NCI-H1105 (cell line): ENCODE measurements at regions not wholly inside any gene's neighbourhood (a gene's known extent, or its start where the extent isn't known, plus 50 kb on each side); places are given as distances from the start of the nearest gene placed in this dataset.

ENCODE experiments used
- DNase-seq: peaks from one replicate; lab custom pipeline; 2025; lab: John Stamatoyannopoulos, UW

DNA sequence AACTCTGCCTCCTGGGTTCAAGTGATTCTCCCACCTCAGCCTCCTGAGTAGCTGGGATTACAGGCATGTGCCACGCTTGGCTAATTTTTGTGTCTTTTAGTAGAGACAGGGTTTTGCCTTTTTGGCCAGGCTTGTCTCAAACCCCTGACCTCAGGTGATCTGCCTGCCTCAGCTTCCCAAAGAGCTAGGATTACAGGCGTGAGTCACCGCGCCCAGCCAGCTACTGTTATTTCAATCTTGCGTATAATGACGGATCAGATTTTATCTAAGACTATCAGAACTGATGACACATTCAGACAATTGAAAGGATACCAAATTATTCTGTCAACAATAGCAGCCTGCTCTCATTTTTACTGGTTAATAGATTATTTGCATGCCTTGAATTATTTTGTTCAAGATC, 612.2 kb downstream of the ZIC1 start:
- DNase-seq: no peak

DNA sequence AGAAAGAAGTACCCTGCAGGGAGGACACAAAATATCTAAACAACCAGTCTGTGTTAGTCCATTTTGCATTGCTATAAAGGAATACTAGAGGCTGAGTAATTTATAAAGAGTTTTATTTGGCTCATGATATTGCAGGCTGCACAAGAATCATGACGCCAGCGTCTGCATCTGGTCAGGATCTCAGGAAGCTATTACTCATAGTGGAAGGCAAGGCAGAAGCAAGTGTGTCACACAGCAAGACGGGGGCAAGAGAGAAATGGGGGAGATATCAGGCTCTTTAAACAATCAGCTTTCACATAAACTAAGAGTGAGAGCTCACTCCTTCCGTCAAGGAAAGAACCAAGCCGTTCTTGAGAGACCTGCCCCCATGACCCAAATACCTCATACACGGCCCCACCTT, 614.8 kb downstream of the ZIC1 start:
- DNase-seq: no peak

GRCh38 chr3:148026009-148026588, 616.9 kb downstream of the ZIC1 start:
- DNase-seq: no peak

- no peak for DNase-seq
Observed at GRCh38 chr3:148030975-148031374, 621.8 kb downstream of the ZIC1 start.

DNA sequence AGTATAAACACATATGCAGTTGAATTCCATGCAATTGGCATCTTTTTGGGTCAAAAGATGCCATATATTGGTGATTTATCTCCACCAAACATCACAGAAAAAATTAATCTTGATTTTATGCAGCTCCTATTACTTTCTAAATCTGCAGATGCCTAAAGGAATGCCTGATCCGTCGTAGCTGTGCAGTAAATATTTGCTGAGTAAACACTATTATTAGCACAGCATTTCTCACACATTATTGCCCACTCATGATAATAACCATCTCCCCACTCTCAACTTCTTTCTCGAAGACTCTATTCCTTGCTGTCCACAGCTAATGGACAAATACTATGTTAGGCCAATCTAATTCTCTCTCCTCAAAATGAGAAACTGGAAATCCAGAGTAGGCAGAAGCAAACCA, 625.2 kb downstream of the ZIC1 start:
- DNase-seq: no peak

- peak; percentile 4 for DNase-seq
Observed at GRCh38 chr3:148036331-148036876, 627.2 kb downstream of the ZIC1 start.

GRCh38 chr3:148042663-148043445, 633.7 kb downstream of the ZIC1 start:
- peak; percentile 17 for DNase-seq

GRCh38 chr3:148044151-148044550, 635.0 kb downstream of the ZIC1 start:
- no peak for DNase-seq

DNA sequence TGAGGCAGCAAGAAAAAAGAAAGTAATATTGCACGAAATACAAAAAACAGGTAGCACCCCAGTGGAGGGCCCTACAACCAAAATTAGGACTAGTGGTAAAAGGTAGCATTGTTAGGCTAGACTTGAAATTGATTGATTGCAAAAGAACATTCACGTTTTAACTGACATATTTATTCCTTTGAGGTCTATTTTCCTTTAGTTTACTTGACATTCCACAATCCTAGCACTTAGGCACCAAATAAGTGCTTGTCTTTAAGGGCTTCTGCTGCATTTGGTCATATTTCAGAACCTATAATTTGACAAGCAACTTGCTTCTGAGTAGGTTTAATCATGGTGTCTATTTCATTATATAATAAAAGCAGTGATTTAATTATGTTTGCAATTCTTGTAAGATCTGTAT, 642.7 kb upstream of the AGTR1 start:
- DNase-seq: no peak

- peak; percentile 92 for DNase-seq
Observed at GRCh38 chr3:148062590-148062989, 635.1 kb upstream of the AGTR1 start.

DNA sequence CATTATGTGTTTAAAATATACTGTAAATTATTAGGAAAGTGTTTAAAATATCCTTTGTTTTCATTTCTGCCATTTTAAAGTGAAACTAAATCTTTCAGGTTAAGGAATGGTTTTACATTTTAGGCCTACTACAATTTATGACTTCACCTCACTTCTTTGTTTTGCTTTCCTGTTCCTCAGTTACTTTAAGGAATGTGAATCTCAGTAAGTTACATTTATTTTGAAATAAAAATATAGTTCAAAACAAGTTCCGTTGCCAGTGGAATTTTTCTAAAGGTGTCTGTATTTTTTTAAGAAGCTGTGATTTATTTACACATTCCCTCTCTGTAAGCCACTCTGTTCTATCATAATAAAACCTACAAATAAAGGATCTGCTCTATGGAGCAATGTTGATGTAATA, 630.9 kb upstream of the AGTR1 start:
- DNase-seq: no peak

- DNase-seq: peak; percentile 4
Observed at GRCh38 chr3:148068466-148068865, 629.2 kb upstream of the AGTR1 start.

- no peak for DNase-seq
Observed at GRCh38 chr3:148070041-148070440, 627.7 kb upstream of the AGTR1 start.

DNA sequence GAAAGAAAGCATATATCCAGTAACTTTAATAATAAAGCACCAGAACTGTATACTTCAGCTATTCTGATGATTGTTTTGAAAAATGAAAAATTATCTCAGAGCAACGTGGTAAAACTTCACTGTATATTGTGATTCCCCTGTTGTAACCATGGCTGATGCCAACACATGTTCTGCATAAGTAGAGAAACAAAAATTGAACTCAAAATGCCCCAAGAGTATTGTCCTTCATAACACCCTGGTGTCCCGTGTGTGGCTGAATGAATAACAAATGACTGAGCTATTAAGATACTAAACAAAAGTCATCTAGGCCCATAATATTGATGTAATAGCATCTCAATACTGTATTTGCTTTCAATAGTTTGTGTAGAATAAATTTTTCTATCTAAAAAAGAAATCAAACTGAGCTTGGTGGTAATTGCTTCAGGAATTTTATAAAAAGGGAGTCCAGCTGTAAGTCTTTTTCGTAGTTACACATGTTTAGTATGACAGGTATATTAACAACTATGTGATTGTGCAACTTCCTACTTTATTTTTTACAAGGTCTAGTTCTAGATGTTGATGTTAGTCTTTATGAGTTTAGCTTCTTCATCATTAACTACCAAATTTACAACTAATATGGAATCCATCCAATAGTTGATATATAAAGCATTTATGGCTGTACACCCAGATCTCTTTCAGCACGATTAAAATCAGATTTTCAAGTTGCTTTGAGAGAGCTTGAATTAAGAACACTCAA, 623.8 kb upstream of the AGTR1 start:
- no peak for DNase-seq

- peak; percentile 87 for DNase-seq
Observed at GRCh38 chr3:148074946-148075345, 622.8 kb upstream of the AGTR1 start.

- DNase-seq: peak; percentile 19
Observed at GRCh38 chr3:148075771-148076716, 621.7 kb upstream of the AGTR1 start.

GRCh38 chr3:148077318-148077923, 620.3 kb upstream of the AGTR1 start:
- DNase-seq: peak; percentile 16

GRCh38 chr3:148077965-148078364, 619.7 kb upstream of the AGTR1 start:
- DNase-seq: no peak

GRCh38 chr3:148078658-148079057, 619.0 kb upstream of the AGTR1 start:
- no peak for DNase-seq

DNA sequence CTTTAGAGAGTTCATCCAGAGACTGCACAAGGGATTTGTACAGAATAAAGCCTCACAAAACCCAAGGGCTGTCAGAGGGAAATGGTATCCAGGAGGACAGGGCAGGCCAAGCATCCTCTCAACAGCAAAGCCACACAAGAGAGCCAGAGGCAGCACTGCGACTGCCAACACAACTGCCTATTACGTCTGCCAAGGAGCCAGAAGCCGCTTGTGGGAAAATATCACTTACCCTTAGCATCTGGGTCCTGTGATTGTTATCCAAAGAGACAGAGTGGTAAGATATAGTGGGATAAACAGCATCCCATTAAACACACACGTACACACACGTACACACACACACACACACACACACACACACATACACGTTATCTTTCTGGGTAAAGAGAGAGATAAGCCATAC, 618.3 kb upstream of the AGTR1 start:
- no peak for DNase-seq

GRCh38 chr3:148081926-148082325, 615.8 kb upstream of the AGTR1 start:
- DNase-seq: no peak
